Activated naive CD8-positive, alpha-beta T cell treated with anti-CD3 and anti-CD28 coated beads, Interleukin-2, amount 10 ng/mL, durations not matched to agents 7 days and 5 days (primary cell): ENCODE measurements at regions not wholly inside any gene's neighbourhood (a gene's known extent, or its start where the extent isn't known, plus 50 kb on each side); places are given as distances from the start of the nearest gene placed in this dataset.
"Not testable (repeated sequence)": the region's sequence is repeated elsewhere in the genome, so short reads cannot be mapped to it uniquely, and the experiment has no call there.

Source experiments
- ATAC-seq: fragments of 150-1000 bp; cut with Tn5 transposase; one replicate; pipeline ENCODE4 v1.10.0; 2021; ENCODE audit warnings: low read depth, moderate library complexity
- POLR2A ChIA-PET: fragments of 350-600 bp; sonication (Branson Sonifier 250); formaldehyde crosslinking; loops from one replicate; lab custom pipeline; 2021; ENCODE audit warnings: antibody characterized with exemption; lab: Charles Lee
- DNase-seq: peaks from one replicate; pipeline ENCODE4 v3.0.0; 2021
- H3K27ac Mint-ChIP-seq: one replicate; pipeline ENCODE4 v1.8.0; 2022; ENCODE audit warnings: mild to moderate bottlenecking, mixed read lengths
- H3K27me3 Mint-ChIP-seq: one replicate; pipeline ENCODE4 v1.8.0; 2022; ENCODE audit warnings: mild to moderate bottlenecking, moderate library complexity, mixed read lengths
- H3K36me3 Mint-ChIP-seq: one replicate; pipeline ENCODE4 v1.8.0; 2021; ENCODE audit warnings: mild to moderate bottlenecking, mixed read lengths
- H3K4me1 Mint-ChIP-seq: one replicate; pipeline ENCODE4 v1.8.0; 2021; ENCODE audit warnings: mixed read lengths
- H3K4me3 Mint-ChIP-seq: one replicate; pipeline ENCODE4 v1.8.0; 2022; ENCODE audit warnings: mild to moderate bottlenecking, moderate library complexity, mixed read lengths
- H3K9me3 Mint-ChIP-seq: one replicate; pipeline ENCODE4 v1.8.0; 2021; ENCODE audit warnings: mixed read lengths

- Mint-ChIP-seq H3K4me3 (no peak overlapping the region), H3K27me3 (no peaks in the 10 kb centered on the region), H3K9me3 (no peaks in the 10 kb centered on the region), H3K27ac (no peak overlapping the region), H3K36me3 (no peaks in the 10 kb centered on the region), H3K4me1 (no peaks in the 10 kb centered on the region)
- POLR2A ChIA-PET, result no interaction called here
- ATAC-seq, result no peak
- no peak for DNase-seq
Measured at GRCh38 chr4:107492566-107492965, 227.5 kb downstream of the PAPSS1 start.

- H3K36me3 Mint-ChIP-seq, result no peaks in the 10 kb centered on the region
- no peaks in the 10 kb centered on the region for H3K9me3 Mint-ChIP-seq
- DNase-seq (no peak), ATAC-seq (no peak)
- no peak overlapping the region for H3K27ac Mint-ChIP-seq
- H3K4me1 Mint-ChIP-seq, result no peaks in the 10 kb centered on the region
- POLR2A ChIA-PET, result no interaction called here
- no peak overlapping the region for H3K4me3 Mint-ChIP-seq
- no peaks in the 10 kb centered on the region for H3K27me3 Mint-ChIP-seq
Measured at GRCh38 chr4:107490116-107490515, 229.9 kb downstream of the PAPSS1 start.

GRCh38 chr4:107483621-107484020 is 236.4 kb downstream of the PAPSS1 start:
- peaks cover 11% of the 10 kb centered on the region for H3K9me3 Mint-ChIP-seq
- H3K27me3 Mint-ChIP-seq, H3K4me1 Mint-ChIP-seq, ATAC-seq, H3K36me3 Mint-ChIP-seq, H3K27ac Mint-ChIP-seq, H3K4me3 Mint-ChIP-seq, DNase-seq, POLR2A ChIA-PET: not testable (repeated sequence)

GRCh38 chr4:107482546-107482945 is 237.5 kb downstream of the PAPSS1 start:
- Mint-ChIP-seq H3K4me3 (no peak overlapping the region), H3K9me3 (peaks cover 12% of the 10 kb centered on the region), H3K27me3 (no peaks in the 10 kb centered on the region), H3K4me1 (no peaks in the 10 kb centered on the region), H3K27ac (no peak overlapping the region), H3K36me3 (no peaks in the 10 kb centered on the region)
- DNase-seq (no peak), ATAC-seq (no peak)
- POLR2A ChIA-PET, result no interaction called here

- POLR2A ChIA-PET, result no interaction called here
- ATAC-seq (no peak), DNase-seq (no peak)
- Mint-ChIP-seq H3K27ac (no peak overlapping the region), H3K36me3 (no peaks in the 10 kb centered on the region), H3K27me3 (peaks cover 3% of the 10 kb centered on the region), H3K4me1 (no peaks in the 10 kb centered on the region), H3K4me3 (no peak overlapping the region), H3K9me3 (peaks cover 8% of the 10 kb centered on the region)
Measured at GRCh38 chr4:107478327-107478980, 241.6 kb downstream of the PAPSS1 start.

- no peak for DNase-seq
- Mint-ChIP-seq H3K27ac (no peak overlapping the region), H3K27me3 (peaks cover 3% of the 10 kb centered on the region), H3K36me3 (no peaks in the 10 kb centered on the region), H3K9me3 (peaks cover 2% of the 10 kb centered on the region), H3K4me3 (no peak overlapping the region), H3K4me1 (no peaks in the 10 kb centered on the region)
- ATAC-seq, result no peak
- POLR2A ChIA-PET, result no interaction called here
Measured at GRCh38 chr4:107473126-107473525, 246.9 kb downstream of the PAPSS1 start.

GRCh38 chr4:107472265-107472948 is 247.6 kb downstream of the PAPSS1 start:
- no peaks in the 10 kb centered on the region for H3K4me1 Mint-ChIP-seq
- DNase-seq (no peak), ATAC-seq (no peak)
- POLR2A ChIA-PET, result no interaction called here
- H3K27ac Mint-ChIP-seq, result no peak overlapping the region
- H3K27me3 Mint-ChIP-seq, result peaks cover 3% of the 10 kb centered on the region
- H3K36me3 Mint-ChIP-seq, result no peaks in the 10 kb centered on the region
- H3K9me3 Mint-ChIP-seq, result no peaks in the 10 kb centered on the region
- H3K4me3 Mint-ChIP-seq, result no peak overlapping the region

- DNase-seq, result no peak
- H3K27ac Mint-ChIP-seq, result no peak overlapping the region
- H3K4me1 Mint-ChIP-seq, result no peaks in the 10 kb centered on the region
- H3K36me3 Mint-ChIP-seq, result no peaks in the 10 kb centered on the region
- no peak overlapping the region for H3K4me3 Mint-ChIP-seq
- no peaks in the 10 kb centered on the region for H3K9me3 Mint-ChIP-seq
- no peak for ATAC-seq
- H3K27me3 Mint-ChIP-seq, result peaks cover 3% of the 10 kb centered on the region
- POLR2A ChIA-PET, result no interaction called here
Measured at GRCh38 chr4:107470173-107470572, 249.9 kb downstream of the PAPSS1 start.

- no peaks in the 10 kb centered on the region for H3K36me3 Mint-ChIP-seq
- no peaks in the 10 kb centered on the region for H3K9me3 Mint-ChIP-seq
- H3K4me3 Mint-ChIP-seq, result no peak overlapping the region
- no peak for ATAC-seq
- DNase-seq, result no peak
- POLR2A ChIA-PET, result no interaction called here
- peaks cover 3% of the 10 kb centered on the region for H3K27me3 Mint-ChIP-seq
- no peaks in the 10 kb centered on the region for H3K4me1 Mint-ChIP-seq
- H3K27ac Mint-ChIP-seq, result no peak overlapping the region
Measured at GRCh38 chr4:107468812-107469211, 251.2 kb downstream of the PAPSS1 start.

- POLR2A ChIA-PET, result no interaction called here
- no peaks in the 10 kb centered on the region for H3K36me3 Mint-ChIP-seq
- H3K4me3 Mint-ChIP-seq, result no peak overlapping the region
- no peaks in the 10 kb centered on the region for H3K4me1 Mint-ChIP-seq
- no peaks in the 10 kb centered on the region for H3K9me3 Mint-ChIP-seq
- no peak overlapping the region for H3K27ac Mint-ChIP-seq
- no peaks in the 10 kb centered on the region for H3K27me3 Mint-ChIP-seq
- DNase-seq (no peak), ATAC-seq (no peak)
Measured at GRCh38 chr4:107468156-107468555, 251.9 kb downstream of the PAPSS1 start.

- Mint-ChIP-seq H3K4me1 (no peaks in the 10 kb centered on the region), H3K27ac (no peak overlapping the region), H3K27me3 (no peaks in the 10 kb centered on the region), H3K4me3 (no peak overlapping the region), H3K9me3 (no peaks in the 10 kb centered on the region), H3K36me3 (no peaks in the 10 kb centered on the region)
- POLR2A ChIA-PET, result no interaction called here
- ATAC-seq, result no peak
- no peak for DNase-seq
Measured at GRCh38 chr4:107467461-107467860, 252.6 kb downstream of the PAPSS1 start.

- Mint-ChIP-seq H3K4me3 (no peak overlapping the region), H3K27ac (no peak overlapping the region), H3K9me3 (no peaks in the 10 kb centered on the region), H3K4me1 (no peaks in the 10 kb centered on the region), H3K27me3 (peaks cover 2% of the 10 kb centered on the region), H3K36me3 (no peaks in the 10 kb centered on the region)
- DNase-seq (no peak), ATAC-seq (no peak)
- POLR2A ChIA-PET, result no interaction called here
Measured at GRCh38 chr4:107458194-107458593, 261.8 kb downstream of the PAPSS1 start.

- Mint-ChIP-seq H3K4me3 (no peak overlapping the region), H3K36me3 (no peaks in the 10 kb centered on the region), H3K4me1 (no peaks in the 10 kb centered on the region), H3K27me3 (no peaks in the 10 kb centered on the region), H3K9me3 (no peaks in the 10 kb centered on the region), H3K27ac (no peak overlapping the region)
- ATAC-seq (no peak), DNase-seq (no peak)
- POLR2A ChIA-PET, result no interaction called here
Measured at GRCh38 chr4:107453987-107454386, 266.0 kb downstream of the PAPSS1 start.
